PC-9 (cell line): ENCODE measurements at regions not wholly inside any gene's neighbourhood (a gene's known extent, or its start where the extent isn't known, plus 50 kb on each side); places are given as distances from the start of the nearest gene placed in this dataset.
"Not testable (repeated sequence)": the region's sequence is repeated elsewhere in the genome, so short reads cannot be mapped to it uniquely, and the experiment has no call there.

Source experiments
- BruUV-seq: library from RNA; stranded (reverse); fragments of 400-500 nt; replicated peaks from 2 replicates; lab custom pipeline; 2021; lab: Mats Ljungman, UMichigan
- CTCF ChIA-PET: fragments of 300-600 bp; sonication (Branson Sonifier 250); formaldehyde crosslinking; loops from one replicate; lab custom pipeline; 2022; ENCODE audit warnings: antibody characterized with exemption; lab: Charles Lee
- POLR2A ChIA-PET: fragments of 300-600 bp; sonication (Branson Sonifier 250); formaldehyde crosslinking; loops from one replicate; lab custom pipeline; 2022; ENCODE audit warnings: antibody characterized with exemption; ENCODE audit not compliant: unreplicated experiment; lab: Charles Lee
- DNase-seq, 2 experiments: peaks; one replicate each; pipeline versions ENCODE4 v3.0.0 to v3.0.0-alpha.2; 2015 to 2022; ENCODE audit warnings: mixed read lengths in 1 of 2
- H2AFZ ChIP-seq: fragments of 200-600 bp; sonication (generic); 2 replicates; pipeline ENCODE4 v1.8.1; 2017; ENCODE audit warnings: antibody characterized with exemption
- H3F3A ChIP-seq: fragments of 200-600 bp; sonication (generic); 2 replicates; pipeline ENCODE4 v1.8.1; 2017; ENCODE audit warnings: antibody characterized with exemption, mild to moderate bottlenecking, low read depth; ENCODE audit not compliant: insufficient read depth
- H3K27ac ChIP-seq: fragments of 200-600 bp; sonication (generic); 2 replicates; pipeline ENCODE4 v1.6.1; 2016; ENCODE audit warnings: mixed run types
- H3K27me3 ChIP-seq: fragments of 200-600 bp; sonication (generic); 2 replicates; pipeline ENCODE4 v1.6.1; 2016; ENCODE audit warnings: low read depth, mixed run types; ENCODE audit not compliant: insufficient read depth
- H3K36me3 ChIP-seq: fragments of 200-600 bp; sonication (generic); 2 replicates; pipeline ENCODE4 v1.6.1; 2016; ENCODE audit warnings: low read depth, mixed run types
- H3K4me1 ChIP-seq: fragments of 200-600 bp; sonication (generic); replicated peaks from 2 replicates; pipeline ENCODE4 v1.6.1; 2016; ENCODE audit warnings: mixed run types; ENCODE audit not compliant: insufficient read depth
- H3K4me2 ChIP-seq: fragments of 200-600 bp; sonication (generic); 2 replicates; pipeline ENCODE4 v1.6.1; 2017; ENCODE audit warnings: mixed run types
- H3K4me3 ChIP-seq: fragments of 200-600 bp; sonication (generic); 2 replicates; pipeline ENCODE4 v1.6.1; 2016; ENCODE audit warnings: mixed run types
- H3K79me2 ChIP-seq: fragments of 200-600 bp; sonication (generic); 2 replicates; pipeline ENCODE4 v1.6.1; 2017; ENCODE audit warnings: low read depth, mixed run types
- H3K9me2 ChIP-seq: fragments of 200-600 bp; sonication (generic); 2 replicates; pipeline ENCODE4 v1.8.1; 2017; ENCODE audit warnings: mild to moderate bottlenecking; ENCODE audit not compliant: insufficient read depth
- H3K9me3 ChIP-seq: fragments of 200-600 bp; sonication (generic); 2 replicates; pipeline ENCODE4 v1.8.1; 2016; ENCODE audit warnings: low read depth; ENCODE audit not compliant: insufficient read depth
- H4K20me1 ChIP-seq: fragments of 200-600 bp; sonication (generic); 2 replicates; pipeline ENCODE4 v1.8.1; 2017; ENCODE audit not compliant: insufficient read depth
- CTCF ChIP-seq: fragments of 200-600 bp; sonication (generic); conservative IDR thresholded peaks from 2 replicates; pipeline ENCODE4 v1.6.1; 2017; ENCODE audit warnings: mixed run types, antibody characterized with exemption, mild to moderate bottlenecking, moderate library complexity
- EZH2 ChIP-seq: fragments of 200-600 bp; sonication (generic); IDR thresholded peaks from 2 replicates; pipeline ENCODE4 v1.8.0; 2017; ENCODE audit warnings: antibody characterized with exemption, low read depth
- intact Hi-C: fragments of 100-400 bp; cut with micrococcal nuclease; formaldehyde crosslinking; loops from one replicate; pipeline ENCODE4 v1.10.0; 2022; ENCODE audit not compliant: unreplicated experiment

GRCh38 chr13:69617587-69617986 is 490.0 kb upstream of the ATXN8OS start:
- intact Hi-C loops: no loop called here
- Histone ChIP-seq H3K79me2 (no peaks in the 10 kb centered on the region), H3K4me1 (no peaks in the 10 kb centered on the region), H3K4me2 (no peak overlapping the region), H3F3A (no peaks in the 10 kb centered on the region), H3K27ac (no peak overlapping the region), H3K9me2 (no peaks in the 10 kb centered on the region), H2AFZ (no peak overlapping the region), H3K36me3 (no peaks in the 10 kb centered on the region), H3K9me3 (no peaks in the 10 kb centered on the region), H4K20me1 (no peaks in the 10 kb centered on the region), H3K4me3 (no peak overlapping the region), H3K27me3 (no peaks in the 10 kb centered on the region)
- BruUV-seq: no TSS peak
- ChIA-PET CTCF (no interaction called here), POLR2A (no interaction called here)
- no peak for TF ChIP-seq CTCF
- TF ChIP-seq EZH2: no peak
- no peak for DNase-seq

- DNase-seq: no peak
- intact Hi-C loops: no loop called here
- POLR2A ChIA-PET: no interaction called here
- no peaks in the 10 kb centered on the region for H4K20me1 ChIP-seq
- TF ChIP-seq CTCF (no peak), EZH2 (no peak)
- H3K9me2 ChIP-seq: no peaks in the 10 kb centered on the region
- CTCF ChIA-PET: no interaction called here
- H3K27me3 ChIP-seq: no peaks in the 10 kb centered on the region
- no peaks in the 10 kb centered on the region for H3F3A ChIP-seq
- no peak overlapping the region for H3K4me3 ChIP-seq
- H3K27ac ChIP-seq: no peak overlapping the region
- no peak overlapping the region for H2AFZ ChIP-seq
- no peaks in the 10 kb centered on the region for H3K36me3 ChIP-seq
- H3K79me2 ChIP-seq: no peaks in the 10 kb centered on the region
- no peaks in the 10 kb centered on the region for H3K4me1 ChIP-seq
- BruUV-seq: no TSS peak
- no peaks in the 10 kb centered on the region for H3K9me3 ChIP-seq
- no peak overlapping the region for H3K4me2 ChIP-seq
These were observed 491.2 kb upstream of the ATXN8OS start for GRCh38 chr13:69616396-69616795.

- H3K27ac ChIP-seq, H3K9me2 ChIP-seq, H4K20me1 ChIP-seq, H3K4me3 ChIP-seq, H3K27me3 ChIP-seq, BruUV-seq, H3K79me2 ChIP-seq, H3K4me1 ChIP-seq, H3K36me3 ChIP-seq, intact Hi-C loops, H3K4me2 ChIP-seq, H3K9me3 ChIP-seq, CTCF ChIA-PET, POLR2A ChIA-PET, H3F3A ChIP-seq, H2AFZ ChIP-seq, DNase-seq: not testable (repeated sequence)
These were observed 492.6 kb upstream of the ATXN8OS start for GRCh38 chr13:69615055-69615454.

- no peak overlapping the region for H3K27ac ChIP-seq
- no peaks in the 10 kb centered on the region for H3F3A ChIP-seq
- no peaks in the 10 kb centered on the region for H3K79me2 ChIP-seq
- no peaks in the 10 kb centered on the region for H4K20me1 ChIP-seq
- H3K9me2 ChIP-seq: no peaks in the 10 kb centered on the region
- H3K4me1 ChIP-seq: no peaks in the 10 kb centered on the region
- no TSS peak for BruUV-seq
- no peak for TF ChIP-seq EZH2
- no peak for TF ChIP-seq CTCF
- H3K9me3 ChIP-seq: no peaks in the 10 kb centered on the region
- no peaks in the 10 kb centered on the region for H3K36me3 ChIP-seq
- ChIA-PET CTCF (no interaction called here), POLR2A (no interaction called here)
- H2AFZ ChIP-seq: no peak overlapping the region
- no peaks in the 10 kb centered on the region for H3K27me3 ChIP-seq
- no peak overlapping the region for H3K4me2 ChIP-seq
- intact Hi-C loops: no loop called here
- no peak for DNase-seq
- H3K4me3 ChIP-seq: no peak overlapping the region
These were observed 502.9 kb upstream of the ATXN8OS start for GRCh38 chr13:69604698-69605097.
